Naive B cell (primary cell): ENCODE measurements at regions not wholly inside any gene's neighbourhood (a gene's known extent, or its start where the extent isn't known, plus 50 kb on each side); places are given as distances from the start of the nearest gene placed in this dataset.

ENCODE experiments used
- ATAC-seq, 2 donors: fragments of 150-1000 bp; cut with Tn5 transposase; 2 replicates each; pipeline ENCODE4 v1.10.0; 2021; ENCODE audit warnings: low read depth in 2 of 2, mild to moderate bottlenecking in 2 of 2, moderate library complexity in 2 of 2
- DNase-seq: peaks from one replicate; pipeline ENCODE4 v3.0.0; 2022
- H3K27ac Mint-ChIP-seq, 6 donors: one replicate each; pipeline ENCODE4 v1.8.0; 2020 to 2022; ENCODE audit warnings: mild to moderate bottlenecking in 6 of 6, mixed read lengths in 6 of 6, moderate library complexity in 5 of 6, inconsistent platforms in 2 of 6
- H3K27me3 Mint-ChIP-seq, 3 donors: one replicate each; pipeline ENCODE4 v1.8.0; 2021 to 2022; ENCODE audit warnings: mixed read lengths in 3 of 3, mild to moderate bottlenecking in 1 of 3
- H3K36me3 Mint-ChIP-seq, 2 donors: one replicate each; pipeline ENCODE4 v1.8.0; 2020 to 2022; ENCODE audit warnings: mixed read lengths in 2 of 2, inconsistent platforms in 1 of 2, mild to moderate bottlenecking in 1 of 2
- H3K4me1 Mint-ChIP-seq, 3 donors: one replicate each; pipeline ENCODE4 v1.8.0; 2020 to 2022; ENCODE audit warnings: mixed read lengths in 3 of 3, inconsistent platforms in 1 of 3, mild to moderate bottlenecking in 1 of 3, moderate library complexity in 1 of 3
- H3K4me3 Mint-ChIP-seq, 8 donors: one replicate each; pipeline ENCODE4 v1.8.0; 2020 to 2022; ENCODE audit warnings: mild to moderate bottlenecking in 8 of 8, mixed read lengths in 8 of 8, moderate library complexity in 8 of 8, inconsistent platforms in 2 of 8
- H3K9me3 Mint-ChIP-seq, 7 donors: one replicate each; pipeline ENCODE4 v1.8.0; 2020 to 2022; ENCODE audit warnings: mixed read lengths in 7 of 7, mild to moderate bottlenecking in 5 of 7, inconsistent platforms in 2 of 7, moderate library complexity in 1 of 7

DNA sequence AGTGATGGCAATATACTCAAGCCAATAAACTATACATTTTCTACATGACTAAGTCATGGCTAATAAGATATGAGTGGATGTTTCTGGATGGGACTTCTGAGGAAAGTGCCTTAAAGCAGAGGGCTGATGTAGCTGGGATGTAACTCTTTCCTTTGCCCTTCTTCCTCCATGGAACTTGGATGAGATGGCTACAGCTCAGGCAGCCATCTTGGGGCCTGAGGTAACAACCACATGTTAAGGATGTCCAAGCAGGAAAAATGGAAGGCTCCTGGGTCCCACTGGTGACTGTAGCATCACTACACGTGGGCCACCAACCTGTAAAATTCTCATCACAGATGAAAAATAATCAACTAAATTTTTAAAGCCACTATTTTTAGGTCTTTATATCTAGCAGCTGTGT, 54.4 kb upstream of the GRIP1 start:
- Mint-ChIP-seq H3K9me3 (peaks cover 0 to 2% (median 0%) of the 10 kb centered on the region in 7 donors), H3K4me1 (peaks cover 0 to 2% (median 0%) of the 10 kb centered on the region in 3 donors), H3K4me3 (no peak overlapping the region), H3K36me3 (peaks cover 6% of the 10 kb centered on the region in 2 donors), H3K27me3 (peaks cover 0 to 32% (median 0%) of the 10 kb centered on the region in 3 donors), H3K27ac (no peak overlapping the region)
- ATAC-seq (no peak), DNase-seq (no peak)

DNA sequence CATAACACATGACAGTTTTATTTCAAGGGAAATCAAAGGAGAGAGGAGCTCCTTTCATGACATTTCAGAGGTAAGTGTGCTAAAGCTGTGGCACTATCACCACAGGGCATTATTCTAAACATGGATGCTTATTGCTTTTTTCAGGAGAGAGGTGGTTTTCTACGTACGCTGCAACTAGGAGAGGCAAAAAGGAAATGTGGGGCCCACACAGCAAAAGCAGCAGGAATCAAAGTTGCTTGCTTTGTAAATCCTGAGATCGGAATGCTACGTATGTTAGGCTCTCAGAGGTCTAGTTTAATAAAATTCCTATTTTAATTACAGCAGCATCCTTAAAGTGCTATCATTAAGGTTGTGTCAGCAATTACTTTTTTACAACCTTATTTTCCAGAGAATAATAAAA, 55.0 kb upstream of the GRIP1 start:
- no peak overlapping the region for H3K4me3 Mint-ChIP-seq
- no peaks in the 10 kb centered on the region for H3K4me1 Mint-ChIP-seq
- H3K27me3 Mint-ChIP-seq, result peaks cover 0 to 32% (median 0%) of the 10 kb centered on the region in 3 donors
- ATAC-seq, result no peak
- peaks cover 0 to 2% (median 0%) of the 10 kb centered on the region in 7 donors for H3K9me3 Mint-ChIP-seq
- no peak overlapping the region for H3K27ac Mint-ChIP-seq
- peaks cover 6% of the 10 kb centered on the region in 2 donors for H3K36me3 Mint-ChIP-seq
- no peak for DNase-seq

DNA sequence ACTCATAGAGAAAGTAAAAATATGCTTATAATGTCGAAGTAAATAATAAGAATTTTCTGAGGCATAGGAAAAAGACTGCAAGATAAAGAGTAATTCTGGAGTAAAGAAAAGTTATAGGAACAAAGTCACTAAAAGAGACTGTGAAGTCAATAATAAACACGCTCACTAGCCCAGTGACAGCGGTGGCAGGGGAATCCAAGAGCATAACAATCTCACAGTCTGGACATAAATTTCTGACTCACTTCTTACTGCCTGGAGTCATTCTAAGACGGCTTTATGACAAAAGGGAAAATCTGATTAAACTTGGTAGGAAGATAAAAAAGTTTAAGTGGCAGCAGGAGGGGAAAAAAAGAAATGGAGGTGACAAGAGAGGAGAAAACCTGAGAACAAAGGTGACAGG, 56.4 kb upstream of the GRIP1 start:
- H3K36me3 Mint-ChIP-seq, result peaks cover 6% of the 10 kb centered on the region in 2 donors
- H3K27me3 Mint-ChIP-seq, result peaks cover 0 to 39% (median 0%) of the 10 kb centered on the region in 3 donors
- DNase-seq, result no peak
- peak overlapping the region in 1 of 6 donors; percentile 32 for H3K27ac Mint-ChIP-seq
- ATAC-seq, result no peak
- H3K4me1 Mint-ChIP-seq, result no peaks in the 10 kb centered on the region
- H3K4me3 Mint-ChIP-seq, result no peak overlapping the region
- H3K9me3 Mint-ChIP-seq, result peaks cover 0 to 2% (median 0%) of the 10 kb centered on the region in 7 donors

DNA sequence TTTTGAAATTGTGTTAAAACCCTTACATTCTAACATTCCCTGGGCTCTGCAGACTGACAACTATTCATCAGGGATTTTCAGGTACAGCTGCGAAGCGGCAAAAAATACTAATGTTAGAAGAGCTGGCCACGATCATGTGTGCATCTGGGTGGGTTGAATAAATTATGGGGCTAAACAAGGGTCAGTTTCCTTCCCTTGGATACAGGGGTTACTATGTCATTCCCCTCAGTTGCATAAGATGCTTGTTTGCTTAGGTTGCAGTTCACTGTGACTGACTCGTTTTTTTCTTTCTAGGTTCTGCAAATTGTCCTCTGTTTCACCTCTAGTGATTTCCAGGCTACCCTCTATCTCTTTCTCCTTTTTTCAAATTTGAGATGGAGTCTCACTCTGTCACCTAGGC, 58.1 kb upstream of the GRIP1 start:
- no peak for DNase-seq
- peaks cover 0 to 40% (median 0%) of the 10 kb centered on the region in 3 donors for H3K27me3 Mint-ChIP-seq
- H3K27ac Mint-ChIP-seq, result no peak overlapping the region
- peaks cover 0 to 4% (median 0%) of the 10 kb centered on the region in 7 donors for H3K9me3 Mint-ChIP-seq
- H3K4me1 Mint-ChIP-seq, result peaks cover 0 to 3% (median 2%) of the 10 kb centered on the region in 3 donors
- no peak overlapping the region for H3K4me3 Mint-ChIP-seq
- no peak for ATAC-seq
- peaks cover 6% of the 10 kb centered on the region in 2 donors for H3K36me3 Mint-ChIP-seq

DNA sequence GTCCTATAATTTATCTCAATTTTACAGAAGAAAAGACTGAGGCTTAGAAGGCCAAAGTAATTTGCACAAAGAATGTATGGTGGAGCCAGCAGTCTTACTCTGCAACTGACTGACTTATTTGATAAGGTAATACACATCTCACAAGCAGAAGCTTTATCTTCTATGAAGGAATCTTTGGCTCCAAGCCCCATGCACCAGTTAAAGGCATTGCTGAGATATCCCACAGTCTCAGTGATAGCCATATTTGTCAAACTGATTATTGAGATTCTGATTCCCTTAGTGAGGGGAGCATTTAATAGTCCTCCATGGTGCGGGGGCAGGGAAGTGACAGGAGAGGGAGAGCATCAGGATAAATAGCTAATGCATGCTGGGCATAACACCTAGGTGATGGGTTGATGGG, 60.4 kb upstream of the GRIP1 start:
- Mint-ChIP-seq H3K27me3 (peaks cover 0 to 34% (median 0%) of the 10 kb centered on the region in 3 donors), H3K9me3 (peaks cover 0 to 6% (median 0%) of the 10 kb centered on the region in 7 donors), H3K36me3 (peaks cover 6% of the 10 kb centered on the region in 2 donors), H3K27ac (no peak overlapping the region), H3K4me3 (no peak overlapping the region), H3K4me1 (peaks cover 9 to 20% (median 19%) of the 10 kb centered on the region in 3 donors)
- no peak for ATAC-seq
- DNase-seq, result no peak

DNA sequence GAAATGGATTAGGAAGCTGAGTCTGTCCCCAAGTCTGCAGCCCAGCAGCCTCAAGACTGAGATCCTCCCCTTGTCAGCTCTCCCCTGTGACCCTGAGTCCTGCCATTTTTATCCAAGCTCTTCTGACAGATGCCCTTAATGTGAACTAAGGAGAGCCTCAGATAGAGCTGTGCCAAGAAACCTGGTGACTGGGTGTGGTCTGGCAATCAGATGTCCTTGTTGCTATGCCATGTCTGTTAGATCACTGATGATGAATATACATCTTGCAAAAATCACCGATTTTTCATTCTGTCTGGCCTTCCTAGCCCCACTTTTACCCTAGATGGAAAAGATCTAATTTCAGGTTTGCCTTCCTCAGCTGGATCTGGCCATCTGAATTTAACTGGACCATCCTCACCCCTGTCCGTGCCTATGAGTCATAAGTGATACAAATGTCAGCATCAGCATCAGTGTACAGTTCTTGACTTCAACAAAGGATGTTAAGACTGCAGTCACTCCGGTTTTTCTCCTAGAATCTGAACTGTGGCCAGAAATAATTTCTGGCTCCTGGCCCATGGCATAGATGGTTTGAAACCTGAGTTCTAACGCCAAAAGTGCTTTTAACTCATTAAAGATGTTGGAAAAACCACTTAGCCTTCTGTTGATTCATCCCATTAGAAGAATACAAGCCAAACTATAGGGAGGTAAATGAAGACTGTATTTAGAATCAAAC, 61.2 kb upstream of the GRIP1 start:
- no peak for ATAC-seq
- Mint-ChIP-seq H3K4me1 (peaks cover 9 to 20% (median 19%) of the 10 kb centered on the region in 3 donors), H3K4me3 (no peak overlapping the region), H3K27me3 (peaks cover 0 to 26% (median 0%) of the 10 kb centered on the region in 3 donors), H3K9me3 (peaks cover 0 to 6% (median 0%) of the 10 kb centered on the region in 7 donors), H3K36me3 (peaks cover 6 to 11% of the 10 kb centered on the region in 2 donors), H3K27ac (no peak overlapping the region)
- no peak for DNase-seq

DNA sequence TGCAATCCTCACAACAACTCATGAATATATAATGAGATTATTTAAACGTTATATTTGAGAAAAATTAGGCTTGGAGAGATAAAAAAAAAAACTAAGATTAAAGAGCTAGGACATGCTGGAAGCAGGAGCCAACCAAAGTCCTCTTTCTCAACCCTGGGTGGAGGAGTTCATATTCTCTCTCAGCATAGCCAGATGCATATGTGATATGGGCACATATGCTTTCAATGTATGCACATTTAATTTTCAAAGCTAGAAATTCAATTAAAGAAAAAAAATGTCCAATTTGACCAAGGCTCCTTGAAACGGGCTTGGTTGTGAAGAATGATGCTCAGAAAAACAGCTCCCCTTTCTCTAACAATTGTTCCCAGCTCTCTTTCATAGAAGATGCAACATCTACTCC, 61.9 kb upstream of the GRIP1 start:
- ATAC-seq (no peak), DNase-seq (no peak)
- no peak overlapping the region for H3K4me3 Mint-ChIP-seq
- H3K27me3 Mint-ChIP-seq, result peaks cover 0 to 26% (median 4%) of the 10 kb centered on the region in 3 donors
- H3K4me1 Mint-ChIP-seq, result peaks cover 9 to 20% (median 19%) of the 10 kb centered on the region in 3 donors
- peaks cover 0 to 6% (median 0%) of the 10 kb centered on the region in 7 donors for H3K9me3 Mint-ChIP-seq
- H3K27ac Mint-ChIP-seq, result no peak overlapping the region
- H3K36me3 Mint-ChIP-seq, result peaks cover 6 to 11% of the 10 kb centered on the region in 2 donors

DNA sequence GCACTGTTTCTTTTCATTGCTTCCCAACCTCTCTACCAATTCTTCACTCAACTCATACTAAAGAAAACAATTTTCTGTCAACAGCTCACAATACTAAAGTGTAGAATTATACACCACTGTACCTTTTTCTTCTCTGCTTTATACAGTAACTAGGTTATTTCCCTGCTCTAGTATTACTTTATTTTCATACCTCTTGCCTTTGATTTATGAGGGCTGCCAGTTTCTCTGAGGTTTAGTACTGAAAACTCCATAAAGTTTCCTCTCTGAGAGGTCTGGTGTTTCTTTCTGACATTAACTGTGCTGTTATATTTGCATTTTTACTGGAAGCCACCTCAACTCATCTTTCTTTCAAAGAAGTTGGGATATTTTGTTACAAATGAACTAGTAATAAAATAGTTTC, 63.0 kb upstream of the GRIP1 start:
- no peak for DNase-seq
- Mint-ChIP-seq H3K4me1 (peaks cover 9 to 20% (median 19%) of the 10 kb centered on the region in 3 donors), H3K27me3 (peaks cover 0 to 28% (median 5%) of the 10 kb centered on the region in 3 donors), H3K9me3 (peaks cover 0 to 6% (median 0%) of the 10 kb centered on the region in 7 donors), H3K4me3 (peak overlapping the region in 1 of 8 donors; percentile 56), H3K27ac (peak overlapping the region in 1 of 6 donors; percentile 60), H3K36me3 (peaks cover 6 to 11% of the 10 kb centered on the region in 2 donors)
- no peak for ATAC-seq

DNA sequence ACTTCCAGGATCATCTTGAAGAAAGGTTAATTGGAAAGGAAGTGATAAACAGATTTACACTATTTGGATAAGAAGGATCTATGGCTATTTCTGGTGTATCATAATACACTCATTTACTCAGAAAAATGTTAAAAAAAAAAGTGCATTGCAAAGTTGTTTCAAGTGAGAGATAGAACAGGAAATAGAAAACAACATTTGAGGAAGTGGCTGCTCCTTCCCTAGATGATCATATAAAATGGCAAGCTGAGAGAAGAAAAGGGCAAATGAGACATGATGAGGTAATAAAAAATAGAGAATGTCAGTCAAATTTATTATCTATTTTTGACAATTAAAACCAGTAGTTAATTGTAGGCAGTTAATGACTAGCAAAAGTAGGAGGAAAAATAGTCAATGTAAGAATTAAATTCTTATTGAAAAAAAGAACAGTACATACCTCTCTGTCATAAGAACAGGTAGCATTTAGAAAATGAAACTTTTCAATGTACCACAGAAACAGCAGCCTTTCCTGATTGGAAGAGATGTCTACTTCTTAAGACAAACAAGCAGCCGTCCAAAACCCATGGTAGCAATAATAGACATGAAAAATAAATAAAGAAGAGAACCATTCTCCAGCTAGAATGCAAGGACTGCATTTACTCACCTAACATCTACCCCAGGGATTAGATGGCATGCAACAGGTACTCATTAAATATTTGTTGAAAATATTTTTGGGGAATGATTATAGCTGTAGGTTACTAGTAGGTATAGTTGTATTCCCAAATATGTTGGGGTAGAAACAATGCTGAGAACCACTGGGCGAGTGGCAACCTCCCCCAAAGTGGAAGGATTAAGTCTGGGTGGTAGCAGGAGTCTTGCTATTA, 63.9 kb upstream of the GRIP1 start:
- DNase-seq (peak; percentile 9), ATAC-seq (peak; percentile 63 to 76)
- H3K36me3 Mint-ChIP-seq, result peaks cover 2 to 7% of the 10 kb centered on the region in 2 donors
- H3K4me3 Mint-ChIP-seq, result peak overlapping the region in 7 of 8 donors; percentile 3 to 68 (median 48)
- H3K4me1 Mint-ChIP-seq, result peaks cover 9 to 20% (median 19%) of the 10 kb centered on the region in 3 donors
- H3K27me3 Mint-ChIP-seq, result peaks cover 0 to 21% (median 5%) of the 10 kb centered on the region in 3 donors
- H3K9me3 Mint-ChIP-seq, result peaks cover 0 to 6% (median 0%) of the 10 kb centered on the region in 7 donors
- peak overlapping the region; percentile 0 to 60 (median 5) for H3K27ac Mint-ChIP-seq

DNA sequence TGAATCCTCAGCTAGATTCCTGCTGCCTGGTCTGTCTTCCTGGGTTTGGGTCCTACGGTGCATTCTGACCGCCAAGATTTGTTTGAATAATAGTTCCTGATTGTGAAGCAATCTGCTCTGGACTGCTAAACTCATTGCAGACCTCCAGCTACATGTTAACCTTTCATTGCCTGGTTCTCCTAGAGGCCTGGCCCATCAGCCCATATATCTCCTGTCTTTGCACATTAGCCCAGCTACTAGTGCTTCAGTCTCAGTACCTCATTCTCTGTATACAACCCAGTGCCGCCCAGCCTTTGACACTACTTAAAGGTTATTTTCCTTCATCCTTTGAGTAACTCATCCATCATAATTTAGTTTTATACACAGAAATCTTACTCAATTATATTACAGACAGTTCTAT, 65.6 kb upstream of the GRIP1 start:
- DNase-seq (no peak), ATAC-seq (no peak)
- peaks cover 4 to 23% (median 5%) of the 10 kb centered on the region in 3 donors for H3K27me3 Mint-ChIP-seq
- H3K27ac Mint-ChIP-seq, result no peak overlapping the region
- peaks cover 0 to 4% of the 10 kb centered on the region in 2 donors for H3K36me3 Mint-ChIP-seq
- peaks cover 0 to 6% (median 0%) of the 10 kb centered on the region in 7 donors for H3K9me3 Mint-ChIP-seq
- H3K4me3 Mint-ChIP-seq, result no peak overlapping the region
- peaks cover 9 to 20% (median 19%) of the 10 kb centered on the region in 3 donors for H3K4me1 Mint-ChIP-seq

DNA sequence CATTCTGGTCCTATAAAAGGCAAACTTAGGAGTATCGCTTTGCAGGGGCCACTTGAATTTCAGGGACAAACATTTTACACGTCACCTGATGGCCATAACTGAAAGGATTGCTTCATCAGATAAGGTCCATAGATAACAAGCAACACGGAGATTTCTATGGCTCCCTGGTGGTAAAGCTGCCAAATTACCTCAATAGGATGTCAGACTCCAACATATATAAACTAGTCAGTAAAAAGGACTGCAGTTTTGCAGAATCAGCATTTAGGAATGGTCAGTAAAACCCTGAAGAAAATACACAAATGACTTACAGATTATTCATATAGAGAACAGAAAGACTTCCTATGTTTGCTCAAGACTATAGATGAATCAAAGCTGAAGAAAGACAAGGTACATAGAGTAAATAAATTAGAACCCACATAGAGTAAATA, 66.1 kb upstream of the GRIP1 start:
- Mint-ChIP-seq H3K36me3 (peaks cover 0 to 4% of the 10 kb centered on the region in 2 donors), H3K9me3 (peaks cover 0 to 6% (median 0%) of the 10 kb centered on the region in 7 donors), H3K27ac (no peak overlapping the region)

DNA sequence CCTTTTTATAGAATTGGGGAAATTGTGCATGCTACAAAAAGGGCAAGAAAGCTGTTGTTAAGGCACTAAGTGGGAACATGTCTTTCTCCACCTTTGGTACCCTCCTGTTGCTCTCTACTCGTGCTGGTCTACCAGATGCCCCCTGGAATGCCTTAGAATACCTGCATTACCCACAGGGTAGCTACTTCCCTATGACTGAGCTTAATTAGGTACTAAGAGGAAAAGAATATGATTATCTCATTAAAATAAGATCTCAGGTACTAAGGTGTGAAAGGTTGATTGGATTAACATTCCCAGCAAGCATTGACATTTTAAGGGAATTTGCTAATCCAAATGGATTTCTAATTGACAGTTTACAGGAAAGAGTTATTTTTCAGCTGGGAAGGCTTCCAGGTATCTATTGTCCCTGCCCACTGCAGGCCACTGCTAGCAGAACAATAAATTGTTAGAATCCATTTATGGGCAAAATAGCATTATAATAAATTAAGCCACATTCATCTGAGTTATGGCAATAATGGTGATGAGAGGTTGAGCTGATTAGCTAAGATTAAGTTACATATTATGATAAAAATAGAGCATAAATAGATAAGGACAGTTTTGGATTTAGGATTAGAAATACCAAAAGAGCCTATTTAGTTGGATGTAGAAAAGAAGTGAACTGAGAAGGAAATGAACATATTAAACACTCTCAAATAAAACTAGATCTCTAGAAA, 67.8 kb upstream of the GRIP1 start:
- peaks cover 9 to 20% (median 19%) of the 10 kb centered on the region in 3 donors for H3K4me1 Mint-ChIP-seq
- H3K9me3 Mint-ChIP-seq, result peaks cover 0 to 6% (median 0%) of the 10 kb centered on the region in 7 donors
- no peak for DNase-seq
- H3K27me3 Mint-ChIP-seq, result peaks cover 9 to 30% (median 9%) of the 10 kb centered on the region in 3 donors
- no peak overlapping the region for H3K27ac Mint-ChIP-seq
- peaks cover 0 to 4% of the 10 kb centered on the region in 2 donors for H3K36me3 Mint-ChIP-seq
- no peak for ATAC-seq
- H3K4me3 Mint-ChIP-seq, result no peak overlapping the region

More for the DNA sequence above, 66.1 kb upstream of the GRIP1 start:
- DNase-seq, result no peak
- H3K4me3 Mint-ChIP-seq, result no peak overlapping the region
- H3K27me3 Mint-ChIP-seq, result peaks cover 5 to 24% (median 9%) of the 10 kb centered on the region in 3 donors
- no peak for ATAC-seq
- peaks cover 9 to 20% (median 19%) of the 10 kb centered on the region in 3 donors for H3K4me1 Mint-ChIP-seq
